ENCODE measurements at regions not wholly inside any gene's neighbourhood (a gene's known extent, or its start where the extent isn't known, plus 50 kb on each side); places are given as distances from the start of the nearest gene placed in this dataset.
"Not testable (repeated sequence)": the region's sequence is repeated elsewhere in the genome, so short reads cannot be mapped to it uniquely, and the experiment has no call there.

- no CpG with 5 or more reads among the region's 2 CpGs for WGBS (ENCODE audit: insufficient coverage)
- DNase-seq: no peak
- H3K9ac ChIP-seq (ENCODE audit: insufficient read depth, low read length, poor library complexity, severe bottlenecking): no peak overlapping the region
- H3K9me3 ChIP-seq (replicated peaks in 1 of 2; ENCODE audit: control insufficient read depth in 1 of 2, insufficient read depth in 1 of 2, low read length in 2 of 2): peaks cover 14 to 17% of the 10 kb centered on the region in 2 donors
- no peaks in the 10 kb centered on the region for H3K36me3 ChIP-seq (replicated peaks in 1 of 2; ENCODE audit: control insufficient read depth in 1 of 2, insufficient read depth in 2 of 2, low read length in 2 of 2)
- no peaks in the 10 kb centered on the region for H3K4me1 ChIP-seq (ENCODE audit: control insufficient read depth in 1 of 2, insufficient read depth in 2 of 2, low read length in 2 of 2)
- Mint-ChIP-seq H3K4me3 (no peak overlapping the region), H3K27ac (no peak overlapping the region), H3K9me3 (peaks cover 5 to 22% (median 15%) of the 10 kb centered on the region in 7 donors), H3K36me3 (no peaks in the 10 kb centered on the region), H3K4me1 (no peaks in the 10 kb centered on the region), H3K27me3 (ENCODE audit: low read depth in 3 of 3) (no peaks in the 10 kb centered on the region)
- no peak for TF ChIP-seq CTCF (IDR thresholded peaks at IDR 0.05)
- H3K79me2 ChIP-seq (ENCODE audit: insufficient read depth, low read length): no peaks in the 10 kb centered on the region
- H3K4me3 ChIP-seq (replicated peaks in 1 of 3; ENCODE audit: low read depth in 2 of 3, low read length in 3 of 3): no peak overlapping the region
- H3K4me2 ChIP-seq (replicated peaks; ENCODE audit: extremely low read depth, low read length, poor library complexity, severe bottlenecking): no peak overlapping the region
- intact Hi-C loops (cut with micrococcal nuclease): no loop called here
- no peak overlapping the region for H2AFZ ChIP-seq (ENCODE audit: insufficient read depth, low read depth, low read length, poor library complexity, severe bottlenecking)
- no peaks in the 10 kb centered on the region for H4K20me1 ChIP-seq (ENCODE audit: insufficient read depth, low read length)
- no peaks in the 10 kb centered on the region for H3K27me3 ChIP-seq (ENCODE audit: control insufficient read depth in 2 of 2, insufficient read depth in 2 of 2, low read length in 2 of 2)
- H3K27ac ChIP-seq (ENCODE audit: low read depth in 1 of 2, low read length in 2 of 2): no peak overlapping the region
Observed at GRCh38 chr7:110317541-110318265, 773.2 kb upstream of the LRRN3 start.

- DNase-seq; H3K36me3 ChIP-seq (replicated peaks in 1 of 2; ENCODE audit: control insufficient read depth in 1 of 2, insufficient read depth in 2 of 2, low read length in 2 of 2); H3K27me3 Mint-ChIP-seq (ENCODE audit: low read depth in 3 of 3); H2AFZ ChIP-seq (ENCODE audit: insufficient read depth, low read depth, low read length, poor library complexity, severe bottlenecking); H3K27ac Mint-ChIP-seq; H3K4me2 ChIP-seq (replicated peaks; ENCODE audit: extremely low read depth, low read length, poor library complexity, severe bottlenecking); intact Hi-C loops (cut with micrococcal nuclease); H3K4me1 ChIP-seq (ENCODE audit: control insufficient read depth in 1 of 2, insufficient read depth in 2 of 2, low read length in 2 of 2); H4K20me1 ChIP-seq (ENCODE audit: insufficient read depth, low read length); H3K4me3 ChIP-seq (replicated peaks in 1 of 3; ENCODE audit: low read depth in 2 of 3, low read length in 3 of 3); H3K27ac ChIP-seq (ENCODE audit: low read depth in 1 of 2, low read length in 2 of 2); H3K79me2 ChIP-seq (ENCODE audit: insufficient read depth, low read length); H3K4me1 Mint-ChIP-seq; H3K27me3 ChIP-seq (ENCODE audit: control insufficient read depth in 2 of 2, insufficient read depth in 2 of 2, low read length in 2 of 2); H3K36me3 Mint-ChIP-seq; H3K4me3 Mint-ChIP-seq; H3K9ac ChIP-seq (ENCODE audit: insufficient read depth, low read length, poor library complexity, severe bottlenecking): not testable (repeated sequence)
- peaks cover 14 to 17% of the 10 kb centered on the region in 2 donors for H3K9me3 ChIP-seq (replicated peaks in 1 of 2; ENCODE audit: control insufficient read depth in 1 of 2, insufficient read depth in 1 of 2, low read length in 2 of 2)
- H3K9me3 Mint-ChIP-seq: peaks cover 4 to 19% (median 10%) of the 10 kb centered on the region in 7 donors
- 83% methylated on average over 4 of the region's 5 CpGs for WGBS (ENCODE audit: insufficient coverage)
Observed at GRCh38 chr7:110320285-110320684, 770.6 kb upstream of the LRRN3 start.
